Osteoblast (primary cell): ENCODE measurements at regions not wholly inside any gene's neighbourhood (a gene's known extent, or its start where the extent isn't known, plus 50 kb on each side); places are given as distances from the start of the nearest gene placed in this dataset.

Experiments
- DNase-seq: peaks from one replicate; pipeline ENCODE4 v3.0.0; 2011; ENCODE audit warnings: low spot score, mixed read lengths; ENCODE audit not compliant: insufficient read length; ENCODE audit errors: missing footprints
- H2AFZ ChIP-seq: 2 replicates; pipeline ENCODE4 v1.6.0; 2011; ENCODE audit warnings: mild to moderate bottlenecking, low read length
- H3K27ac ChIP-seq: 2 replicates; pipeline ENCODE4 v1.5.1; 2011; ENCODE audit warnings: mild to moderate bottlenecking, low read depth, low read length, moderate library complexity
- H3K27me3 ChIP-seq: 2 replicates; pipeline ENCODE4 v1.6.0; 2012; ENCODE audit warnings: mild to moderate bottlenecking, control low read depth, inconsistent platforms, low read length, moderate library complexity; ENCODE audit not compliant: insufficient read depth
- H3K36me3 ChIP-seq: 2 replicates; pipeline ENCODE4 v1.5.1; 2011; ENCODE audit warnings: mild to moderate bottlenecking, low read length, control low read depth, moderate library complexity; ENCODE audit not compliant: insufficient read depth
- H3K4me1 ChIP-seq: 2 replicates; pipeline ENCODE4 v1.5.1; 2011; ENCODE audit warnings: mild to moderate bottlenecking, low read length, control low read depth, moderate library complexity; ENCODE audit not compliant: insufficient read depth
- H3K4me2 ChIP-seq: 2 replicates; pipeline ENCODE4 v1.6.0; 2011; ENCODE audit warnings: mild to moderate bottlenecking, low read length; ENCODE audit not compliant: insufficient read depth
- H3K4me3 ChIP-seq: fragments of 200-600 bp; sonication (generic); 3 replicates; pipeline ENCODE4 v1.5.1; 2012; ENCODE audit warnings: mild to moderate bottlenecking, low read length, inconsistent platforms; ENCODE audit not compliant: insufficient read depth
- H3K79me2 ChIP-seq: 2 replicates; pipeline ENCODE4 v1.6.0; 2012; ENCODE audit warnings: mild to moderate bottlenecking, low read length, control low read depth, inconsistent platforms; ENCODE audit not compliant: insufficient read depth
- H3K9me3 ChIP-seq: 2 replicates; pipeline ENCODE4 v1.5.1; 2011; ENCODE audit warnings: low read depth, low read length, control low read depth
- H4K20me1 ChIP-seq: 2 replicates; pipeline ENCODE4 v1.6.0; 2012; ENCODE audit warnings: mild to moderate bottlenecking, low read length, control low read depth; ENCODE audit not compliant: insufficient read depth
- TF ChIP-seq, protein P1 (sequence below): IDR thresholded peaks from 2 replicates; pipeline ENCODE4 v1.5.1; 2011; ENCODE audit warnings: mild to moderate bottlenecking, low read depth, low read length, moderate library complexity; ENCODE audit errors: extremely low read depth

GRCh38 chr5:145554399-145554798 is 280.7 kb downstream of the PRELID2 start:
- DNase-seq, result no peak
- no peak overlapping the region for H3K4me3 ChIP-seq
- peaks cover 9% of the 10 kb centered on the region for H3K4me1 ChIP-seq
- H3K27ac ChIP-seq, result no peak overlapping the region
- TF ChIP-seq, protein P1, sequence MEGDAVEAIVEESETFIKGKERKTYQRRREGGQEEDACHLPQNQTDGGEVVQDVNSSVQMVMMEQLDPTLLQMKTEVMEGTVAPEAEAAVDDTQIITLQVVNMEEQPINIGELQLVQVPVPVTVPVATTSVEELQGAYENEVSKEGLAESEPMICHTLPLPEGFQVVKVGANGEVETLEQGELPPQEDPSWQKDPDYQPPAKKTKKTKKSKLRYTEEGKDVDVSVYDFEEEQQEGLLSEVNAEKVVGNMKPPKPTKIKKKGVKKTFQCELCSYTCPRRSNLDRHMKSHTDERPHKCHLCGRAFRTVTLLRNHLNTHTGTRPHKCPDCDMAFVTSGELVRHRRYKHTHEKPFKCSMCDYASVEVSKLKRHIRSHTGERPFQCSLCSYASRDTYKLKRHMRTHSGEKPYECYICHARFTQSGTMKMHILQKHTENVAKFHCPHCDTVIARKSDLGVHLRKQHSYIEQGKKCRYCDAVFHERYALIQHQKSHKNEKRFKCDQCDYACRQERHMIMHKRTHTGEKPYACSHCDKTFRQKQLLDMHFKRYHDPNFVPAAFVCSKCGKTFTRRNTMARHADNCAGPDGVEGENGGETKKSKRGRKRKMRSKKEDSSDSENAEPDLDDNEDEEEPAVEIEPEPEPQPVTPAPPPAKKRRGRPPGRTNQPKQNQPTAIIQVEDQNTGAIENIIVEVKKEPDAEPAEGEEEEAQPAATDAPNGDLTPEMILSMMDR, result no peak
- no peak overlapping the region for H2AFZ ChIP-seq
- no peaks in the 10 kb centered on the region for H4K20me1 ChIP-seq
- no peaks in the 10 kb centered on the region for H3K9me3 ChIP-seq
- no peaks in the 10 kb centered on the region for H3K36me3 ChIP-seq
- no peak overlapping the region for H3K4me2 ChIP-seq
- H3K79me2 ChIP-seq, result no peaks in the 10 kb centered on the region
- H3K27me3 ChIP-seq, result no peaks in the 10 kb centered on the region

- H3K9me3 ChIP-seq, result no peaks in the 10 kb centered on the region
- H3K4me1 ChIP-seq, result peaks cover 9% of the 10 kb centered on the region
- H3K27me3 ChIP-seq, result no peaks in the 10 kb centered on the region
- TF ChIP-seq, protein P1, result no peak
- H4K20me1 ChIP-seq, result no peaks in the 10 kb centered on the region
- no peaks in the 10 kb centered on the region for H3K36me3 ChIP-seq
- H3K27ac ChIP-seq, result no peak overlapping the region
- DNase-seq, result no peak
- H3K4me2 ChIP-seq, result no peak overlapping the region
- no peaks in the 10 kb centered on the region for H3K79me2 ChIP-seq
- no peak overlapping the region for H3K4me3 ChIP-seq
- H2AFZ ChIP-seq, result no peak overlapping the region
These were observed 282.0 kb downstream of the PRELID2 start for GRCh38 chr5:145553177-145553576.

DNA sequence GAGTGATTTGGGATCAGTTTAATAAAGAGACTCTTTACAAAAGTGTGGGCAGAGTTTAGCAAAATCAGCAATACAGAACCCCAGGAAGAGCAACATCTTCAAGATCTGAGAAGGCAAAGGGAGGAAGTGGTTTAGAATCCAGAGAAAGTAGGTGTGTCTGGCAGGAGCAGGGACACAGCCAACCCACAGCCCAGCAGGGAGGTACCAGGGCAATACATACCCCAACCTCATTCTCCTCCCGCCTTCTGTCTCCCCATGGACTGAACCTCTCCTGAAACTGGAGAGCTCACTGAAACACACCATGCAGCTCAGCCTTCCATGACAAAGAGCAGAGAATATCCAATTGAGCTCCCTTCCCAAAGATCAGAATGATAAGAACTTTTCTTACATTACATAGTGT is 283.4 kb downstream of the PRELID2 start:
- Histone ChIP-seq H3K4me3 (no peak overlapping the region), H3K4me1 (peaks cover 9% of the 10 kb centered on the region), H3K4me2 (no peak overlapping the region), H3K79me2 (no peaks in the 10 kb centered on the region), H3K27me3 (no peaks in the 10 kb centered on the region), H2AFZ (no peak overlapping the region), H4K20me1 (no peaks in the 10 kb centered on the region), H3K9me3 (no peaks in the 10 kb centered on the region), H3K36me3 (no peaks in the 10 kb centered on the region), H3K27ac (no peak overlapping the region)
- DNase-seq, result no peak
- TF ChIP-seq, protein P1, result no peak

- Histone ChIP-seq H3K4me1 (no peaks in the 10 kb centered on the region), H2AFZ (no peak overlapping the region), H3K79me2 (no peaks in the 10 kb centered on the region), H3K36me3 (no peaks in the 10 kb centered on the region), H3K4me3 (no peak overlapping the region), H3K9me3 (no peaks in the 10 kb centered on the region), H3K27ac (no peak overlapping the region), H4K20me1 (no peaks in the 10 kb centered on the region), H3K4me2 (no peak overlapping the region), H3K27me3 (no peaks in the 10 kb centered on the region)
- DNase-seq, result no peak
- TF ChIP-seq, protein P1, result no peak
These were observed 287.0 kb downstream of the PRELID2 start for GRCh38 chr5:145548097-145548496.
